HepG2 (cell line): ENCODE measurements at regions not wholly inside any gene's neighbourhood (a gene's known extent, or its start where the extent isn't known, plus 50 kb on each side); places are given as distances from the start of the nearest gene placed in this dataset.

Source experiments
- BHLHE40 ChIP-seq: IDR thresholded peaks from 2 replicates; pipeline ENCODE4 v1.6.1; 2011; ENCODE audit warnings: low read length, improper control_type of control experiment
- GABPA ChIP-seq, 2 experiments: IDR thresholded peaks; 2 replicates each; pipeline ENCODE4 v1.6.1; 2011 to 2016; ENCODE audit warnings: low read depth in 2 of 2, low read length in 1 of 2, missing biosample characterization in 1 of 2, missing genetic modification characterization in 1 of 2
- HOMEZ ChIP-seq: IDR thresholded peaks from 2 replicates; pipeline ENCODE4 v1.6.1; 2016; ENCODE audit warnings: low read depth
- KAT2B ChIP-seq: fragments of 150-350 bp; IDR thresholded peaks from 2 replicates; pipeline ENCODE4 v1.6.1; 2014; ENCODE audit warnings: low read depth, low read length, borderline replicate concordance
- PCBP2 ChIP-seq: fragments of 200-400 bp; formaldehyde crosslinking; optimal IDR thresholded peaks from 2 replicates; pipeline ENCODE3; 2018; ENCODE audit warnings: low read length, low read depth; ENCODE audit not compliant: poor library complexity, severe bottlenecking
- PRDM15 ChIP-seq: sonication (generic); formaldehyde crosslinking; IDR thresholded peaks from 2 replicates; pipeline ENCODE4 v1.4.0; 2020; ENCODE audit warnings: missing genetic modification reagents
- REST ChIP-seq, 2 experiments: IDR thresholded peaks; 2 replicates each; pipeline ENCODE4 v1.6.1; 2011 to 2012; ENCODE audit warnings: low read length in 2 of 2, borderline replicate concordance in 1 of 2, low read depth in 1 of 2, mild to moderate bottlenecking in 1 of 2, moderate library complexity in 1 of 2
- SMAD3 ChIP-seq: sonication (generic); formaldehyde crosslinking; IDR thresholded peaks from 2 replicates; pipeline ENCODE4 v1.4.0; 2020; ENCODE audit warnings: missing genetic modification reagents
- SUZ12 ChIP-seq: fragments of 150-350 bp; IDR thresholded peaks from 2 replicates; pipeline ENCODE4 v1.6.1; 2014; ENCODE audit warnings: low read depth, low read length
- ZMAT5 ChIP-seq: sonication (generic); formaldehyde crosslinking; IDR thresholded peaks from 2 replicates; pipeline ENCODE4 v1.5.0; 2020; ENCODE audit warnings: mild to moderate bottlenecking, low read depth, missing genetic modification reagents, borderline replicate concordance
- ZNF138 ChIP-seq: sonication (generic); formaldehyde crosslinking; IDR thresholded peaks from 2 replicates; pipeline ENCODE4 v1.5.0; 2020; ENCODE audit warnings: mild to moderate bottlenecking, low read depth, missing genetic modification reagents
- ZNF33A ChIP-seq: sonication (generic); formaldehyde crosslinking; IDR thresholded peaks from 2 replicates; pipeline ENCODE4 v1.5.1; 2020; ENCODE audit warnings: missing genetic modification reagents, mild to moderate bottlenecking, moderate library complexity, borderline replicate concordance
- ZNF441 ChIP-seq: sonication (generic); formaldehyde crosslinking; IDR thresholded peaks from 2 replicates; pipeline ENCODE4 v1.7.0; 2021; ENCODE audit warnings: missing genetic modification reagents, borderline replicate concordance
- ZNF761 ChIP-seq: sonication (generic); formaldehyde crosslinking; conservative IDR thresholded peaks from 2 replicates; pipeline ENCODE4 v1.4.0; 2020; ENCODE audit warnings: mild to moderate bottlenecking, missing genetic modification reagents

- TF ChIP-seq KAT2B (no peak), ZNF761 (no peak), ZNF441 (CRISPR knock-in tag) (no peak), ZMAT5 (no peak), REST (IDR thresholded peaks at IDR 0.05; ENCODE audit: borderline replicate concordance in 1 of 2, low read depth in 1 of 2, low read length in 2 of 2) (no peak), ZNF138 (no peak), HOMEZ (CRISPR knock-in tag) (no peak), SMAD3 (no peak), ZNF33A (CRISPR knock-in tag) (no peak), PRDM15 (CRISPR knock-in tag) (no peak), SUZ12 (no peak), GABPA (IDR thresholded peaks at IDR 0.05; ENCODE audit: low read depth, low read length) (no peak), GABPA (CRISPR knock-in tag; IDR thresholded peaks at IDR 0.05; ENCODE audit: low read depth) (no peak), PCBP2 (no peak), BHLHE40 (no peak)
These were observed 1041.0 kb downstream of the UQCRFS1 start for GRCh38 chr19:28171983-28172382.
